ENCODE measurements at regions not wholly inside any gene's neighbourhood (a gene's known extent, or its start where the extent isn't known, plus 50 kb on each side); places are given as distances from the start of the nearest gene placed in this dataset.

GRCh38 chr9:111985315-111985714 is 88.7 kb downstream of the UGCG start:
- CTCF ChIA-PET, result interaction anchor here (1.1 kb wide), 1 partner anchor 12 kb away, joined by 3 read pairs; no protein-coding TSS in a partner anchor
- POLR2A ChIA-PET, result interaction anchor here (0.7 to 1.0 kb wide), 3 partner anchors 27 to 394 kb away, joined by 3 to 5 read pairs (median 5); partner anchors contain the start of gene HSDL2

- POLR2A ChIA-PET, result interaction anchor here (0.7 to 1.0 kb wide), 3 partner anchors 26 to 393 kb away, joined by 3 to 5 read pairs (median 5); partner anchors contain the start of gene HSDL2
- CTCF ChIA-PET, result interaction anchor here (0.7 to 1.1 kb wide), 2 partner anchors 13 to 61 kb away, joined by 3 read pairs; no protein-coding TSS in a partner anchor
Observed at GRCh38 chr9:111986035-111986556, 89.5 kb downstream of the UGCG start.
